Pancreas (tissue), 10 donors: ENCODE measurements at regions not wholly inside any gene's neighbourhood (a gene's known extent, or its start where the extent isn't known, plus 50 kb on each side); places are given as distances from the start of the nearest gene placed in this dataset.
"Not testable (repeated sequence)": the region's sequence is repeated elsewhere in the genome, so short reads cannot be mapped to it uniquely, and the experiment has no call there.

Source experiments
- ATAC-seq, 4 donors: fragments of 200-7000 bp; cut with Tn5 transposase; one replicate each; pipeline versions ENCODE4 v1.8.0 to v1.9.1; 2020; ENCODE audit warnings: mild to moderate bottlenecking in 4 of 4, moderate library complexity in 4 of 4
- DNase-seq, 6 donors: peaks; one replicate each; pipeline ENCODE4 v3.0.0-alpha.2; 2020
- FAIRE-seq: peaks from 2 replicates; lab custom pipeline; 2012; peaks lifted over from hg19 to GRCh38; lab: Jason Lieb, UNC
- H3K27ac ChIP-seq, 4 donors: fragments of 200-600 bp; sonication (generic); 1 replicate in 3 of 4; 2 replicates in 1 of 4; pipeline versions ENCODE4 v1.5.0 to v1.8.0; 2020
- H3K27me3 ChIP-seq, 4 donors: fragments of 200-600 bp; one replicate each; pipeline ENCODE4 v1.8.0; 2021
- H3K36me3 ChIP-seq, 3 donors: fragments of 200-600 bp; sonication (generic) in 1 of 3; one replicate each; pipeline versions ENCODE4 v1.5.0 to v1.8.0; 2020 to 2021
- H3K4me1 ChIP-seq, 3 donors: fragments of 200-600 bp; one replicate each; pipeline ENCODE4 v1.8.0; 2021
- H3K4me3 ChIP-seq, 4 donors: fragments of 200-600 bp; sonication (generic) in 2 of 4; one replicate each; pipeline versions ENCODE4 v1.5.0 to v1.8.0; 2020 to 2021
- H3K9me3 ChIP-seq, 4 donors: fragments of 200-600 bp; one replicate each; pipeline ENCODE4 v1.8.0; 2021
- CTCF ChIP-seq, 4 donors: fragments of 200-600 bp; sonication (generic) in 3 of 4; IDR thresholded peaks; one replicate each; pipeline versions ENCODE4 v1.5.0 to v1.8.0; 2021; ENCODE audit warnings: antibody characterized with exemption in 4 of 4
- WGBS, 2 donors: extraction: QIAGEN DNeasy Blood & Tissue Kit; methylation state at CpG; one replicate each; pipeline ENCODE4 v1.1.7; 2013; 5-methylcytosine and 5-hydroxymethylcytosine counted together
- intact Hi-C, 3 donors: fragments of 100-400 bp; cut with DNase I; formaldehyde crosslinking; loops; one replicate each; pipeline versions ENCODE4 v1.11.1 to v1.14.2; 2022
- donor health status: healthy with polysubstance abuse.
- donor health status: DM: no; HTN: no; CAD: no; lungs with moderate emphysema.
- donor health status: DM: no; HTN: no; CAD: no.
- donor health status: control.
- donor health status: control.
- donor health status: Bipolar disorder and iron deficiency.
- donor health status: DM: yes; HTN: yes; CAD: no.
- donor health status: DM: no; HTN: no; CAD: no.
- donor health status: DM: no; HTN: no; CAD: no.
- donor health status: DM: yes; HTN: yes; CAD: no.

DNA sequence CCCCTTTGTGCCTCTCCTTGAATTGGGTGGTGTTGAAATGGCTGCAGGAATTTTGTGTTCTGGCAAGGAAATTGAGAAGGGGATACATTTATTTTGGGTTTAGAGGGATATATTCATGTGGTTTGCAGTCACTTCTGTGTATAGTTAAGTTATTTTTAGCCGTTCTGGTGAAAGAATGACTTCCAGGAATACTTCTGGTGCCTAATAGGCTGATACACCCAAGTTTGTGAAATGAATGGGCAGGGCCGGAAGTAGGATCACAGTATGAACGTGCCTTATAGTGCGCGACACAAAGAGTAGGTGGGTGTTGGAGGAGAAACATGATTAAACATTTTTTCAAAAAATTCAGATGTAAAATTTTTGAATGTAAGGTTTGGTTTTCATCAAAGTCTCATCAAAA lies 168.6 kb upstream of the ATP5MC3 start:
- H3K9me3 ChIP-seq, result no peaks in the 10 kb centered on the region
- WGBS, 2 donors, result 69 to 75% methylated on average over 5 of the region's 5 CpGs
- no peak for FAIRE-seq
- intact Hi-C loops, result loop anchor here in 1 of 3 donors (10.0 kb wide), 1 partner anchor 755 kb away; the partner anchor contains the start of gene HOXD11
- no peak overlapping the region for H3K27ac ChIP-seq
- DNase-seq, result no peak
- no peak overlapping the region for H3K4me3 ChIP-seq
- H3K4me1 ChIP-seq, result no peaks in the 10 kb centered on the region
- H3K27me3 ChIP-seq, result peaks cover 0 to 6% (median 0%) of the 10 kb centered on the region in 4 donors
- H3K36me3 ChIP-seq, result no peaks in the 10 kb centered on the region
- ATAC-seq, result no peak
- TF ChIP-seq CTCF (IDR thresholded peaks at IDR 0.05), result no peak

DNA sequence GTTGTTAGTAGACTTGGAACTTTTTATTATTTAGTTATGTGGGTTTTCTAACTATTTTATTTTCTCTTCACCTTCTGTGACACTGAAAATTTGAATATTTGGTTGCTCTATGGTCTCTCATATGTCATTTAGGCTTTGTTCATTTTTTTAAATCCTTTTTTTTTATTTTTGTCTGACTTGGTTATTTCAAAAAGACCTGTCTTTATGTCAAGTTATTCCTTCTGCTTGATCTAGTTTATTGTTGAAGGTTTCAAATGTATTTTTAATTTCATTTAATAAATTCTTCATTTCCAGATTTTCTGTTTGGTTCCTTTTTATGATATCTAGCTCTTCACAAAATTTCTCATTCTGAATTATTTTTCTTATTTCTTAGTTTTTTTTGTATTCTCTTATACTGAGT lies 160.6 kb upstream of the ATP5MC3 start:
- no peak for DNase-seq
- intact Hi-C loops, result no loop called here
- ATAC-seq, result no peak
- no peak overlapping the region for H3K27ac ChIP-seq
- H3K27me3 ChIP-seq, result no peaks in the 10 kb centered on the region
- no peaks in the 10 kb centered on the region for H3K36me3 ChIP-seq
- TF ChIP-seq CTCF (IDR thresholded peaks at IDR 0.05), result no peak
- no peaks in the 10 kb centered on the region for H3K9me3 ChIP-seq
- no peak overlapping the region for H3K4me3 ChIP-seq
- H3K4me1 ChIP-seq, result no peaks in the 10 kb centered on the region
- no peak for FAIRE-seq

GRCh38 chr2:175330195-175330594 lies 148.7 kb upstream of the ATP5MC3 start:
- no peaks in the 10 kb centered on the region for H3K36me3 ChIP-seq
- 59 to 76% methylated on average over 3 of the region's 3 CpGs for WGBS, 2 donors
- FAIRE-seq, result no peak

GRCh38 chr2:175326801-175327200 lies 145.3 kb upstream of the ATP5MC3 start:
- H3K36me3 ChIP-seq, result no peaks in the 10 kb centered on the region
- no peak for ATAC-seq
- peaks cover 0 to 6% (median 0%) of the 10 kb centered on the region in 4 donors for H3K27me3 ChIP-seq
- TF ChIP-seq CTCF (IDR thresholded peaks at IDR 0.05), result no peak
- no peak for DNase-seq
- H3K4me1 ChIP-seq, result no peaks in the 10 kb centered on the region
- 48 to 54% methylated on average over 3 of the region's 3 CpGs for WGBS, 2 donors
- H3K9me3 ChIP-seq, result no peaks in the 10 kb centered on the region
- no peak for FAIRE-seq
- H3K4me3 ChIP-seq, result no peak overlapping the region
- no peak overlapping the region for H3K27ac ChIP-seq
- intact Hi-C loops, result no loop called here

More at GRCh38 chr2:175330195-175330594, 148.7 kb upstream of the ATP5MC3 start:
- H3K9me3 ChIP-seq, result no peaks in the 10 kb centered on the region
- no peak for DNase-seq
- no peak overlapping the region for H3K4me3 ChIP-seq
- no peak overlapping the region for H3K27ac ChIP-seq
- no peaks in the 10 kb centered on the region for H3K4me1 ChIP-seq
- no peak for TF ChIP-seq CTCF (IDR thresholded peaks at IDR 0.05)
- ATAC-seq, result no peak
- intact Hi-C loops, result no loop called here
- peaks cover 0 to 3% (median 0%) of the 10 kb centered on the region in 4 donors for H3K27me3 ChIP-seq

- FAIRE-seq, H3K9me3 ChIP-seq, H3K4me3 ChIP-seq, intact Hi-C loops, H3K36me3 ChIP-seq, ATAC-seq, DNase-seq, H3K4me1 ChIP-seq, H3K27ac ChIP-seq, H3K27me3 ChIP-seq: not testable (repeated sequence)
- WGBS, 2 donors, result 48 to 62% methylated on average over 2 of the region's 2 CpGs
Measured at GRCh38 chr2:175326164-175326563, 144.7 kb upstream of the ATP5MC3 start.
